HT1080 (cell line): ENCODE measurements at regions not wholly inside any gene's neighbourhood (a gene's known extent, or its start where the extent isn't known, plus 50 kb on each side); places are given as distances from the start of the nearest gene placed in this dataset.

Experiments
- DNase-seq: peaks from one replicate; pipeline ENCODE4 v3.0.0-alpha.2; 2015; ENCODE audit warnings: low read depth

DNA sequence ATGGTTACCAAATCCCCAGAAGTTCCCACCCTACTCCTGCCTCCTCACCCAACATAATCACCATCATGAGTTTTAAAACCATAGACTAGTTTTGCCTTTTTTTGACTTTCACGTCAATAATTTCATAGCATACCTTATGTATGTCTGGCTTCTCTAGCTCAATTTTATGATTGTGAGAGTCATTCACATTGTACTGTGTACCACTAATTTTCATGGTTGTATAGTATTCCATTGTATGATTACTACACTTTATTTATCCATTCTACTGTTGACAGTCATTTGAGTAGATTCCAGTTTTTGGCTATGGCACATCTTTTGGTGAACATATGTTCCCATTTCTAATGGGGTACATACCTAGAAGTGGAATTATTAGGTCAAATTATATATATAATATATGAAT, 195.3 kb upstream of the TCF21 start:
- no peak for DNase-seq

DNA sequence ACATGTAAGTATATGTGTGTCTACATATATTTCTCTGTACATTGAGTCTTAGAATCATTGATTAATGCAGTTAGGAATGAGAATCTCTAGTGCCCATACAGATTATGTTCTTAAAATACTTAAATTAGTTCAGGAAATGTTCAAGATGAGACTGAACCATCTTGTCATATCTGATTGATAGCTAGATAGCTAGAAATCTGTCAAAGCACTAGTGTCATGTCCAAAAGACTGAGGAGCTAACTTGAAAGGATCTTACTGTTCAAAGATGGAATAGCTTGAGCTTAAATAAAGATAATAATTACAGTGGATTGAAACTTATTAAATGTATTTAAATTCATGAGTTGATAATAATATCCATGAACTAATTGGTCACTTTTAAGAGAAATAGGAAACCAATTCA, 191.7 kb upstream of the TCF21 start:
- no peak for DNase-seq

DNA sequence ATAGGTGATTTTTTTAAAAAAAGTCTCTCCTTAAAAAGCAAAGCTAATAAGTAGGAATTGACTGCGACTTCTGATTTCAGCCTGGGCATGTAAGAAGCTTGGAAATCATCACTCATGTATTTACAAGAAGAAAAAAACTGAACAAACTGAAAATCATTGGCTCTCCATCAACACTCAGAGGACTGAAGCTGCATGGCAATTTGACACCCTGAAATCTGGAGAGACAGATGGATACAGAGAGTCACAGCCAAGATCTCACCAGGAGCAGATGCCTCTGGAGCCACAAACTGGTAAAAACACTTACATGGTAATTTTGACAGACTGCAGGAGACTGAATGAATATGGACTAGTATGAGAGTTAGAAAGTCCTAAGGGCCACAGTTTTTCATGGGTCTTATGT, 191.2 kb upstream of the TCF21 start:
- peak; percentile 20 for DNase-seq

DNA sequence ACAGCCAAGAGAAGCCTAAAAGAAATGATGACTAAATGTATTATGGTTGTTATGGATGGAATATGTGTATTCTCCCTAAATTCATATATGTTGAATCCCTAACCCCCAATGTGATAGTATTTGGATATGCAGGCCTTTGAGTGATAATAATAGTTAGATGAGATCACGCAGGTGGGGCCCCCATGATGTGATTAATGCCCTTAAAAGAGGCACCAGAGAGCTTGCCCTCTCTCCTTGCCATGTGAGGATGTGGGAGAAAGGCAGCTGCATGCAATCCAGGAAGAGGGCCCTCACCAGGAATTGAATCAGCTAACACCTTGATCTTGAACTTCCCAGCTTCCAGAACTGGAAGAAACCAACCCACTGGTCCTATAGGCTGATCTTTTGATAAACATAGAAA, 190.6 kb upstream of the TCF21 start:
- no peak for DNase-seq

DNA sequence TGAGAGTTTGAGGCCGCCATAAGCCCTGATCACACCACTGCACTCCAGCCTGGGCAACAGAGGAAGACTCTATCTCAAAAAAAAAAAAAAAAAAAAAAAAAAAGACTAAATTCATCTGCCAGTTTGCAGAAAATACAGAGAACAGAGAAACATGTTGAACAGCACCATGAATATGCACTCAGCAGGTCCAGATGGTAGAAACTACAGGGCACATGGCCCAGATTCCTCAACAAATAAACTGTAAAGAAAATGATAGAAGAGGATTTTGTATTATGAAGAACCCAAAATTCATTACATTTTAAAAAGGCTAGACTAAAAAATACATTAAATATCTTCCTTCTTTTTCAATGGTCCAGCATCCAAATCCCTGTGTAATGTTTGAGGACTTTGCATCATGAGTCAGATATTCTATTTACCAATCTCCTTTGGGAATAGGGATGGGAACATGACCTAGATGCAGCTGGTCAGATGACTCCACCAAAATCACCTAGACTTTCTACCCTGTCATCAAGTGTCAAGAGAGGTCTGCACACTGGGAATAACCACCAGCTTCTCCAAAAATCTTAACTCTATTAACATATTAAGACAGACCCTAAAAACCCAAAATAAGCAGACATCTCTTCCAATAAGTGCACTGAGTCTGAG, 189.1 kb upstream of the TCF21 start:
- no peak for DNase-seq

DNA sequence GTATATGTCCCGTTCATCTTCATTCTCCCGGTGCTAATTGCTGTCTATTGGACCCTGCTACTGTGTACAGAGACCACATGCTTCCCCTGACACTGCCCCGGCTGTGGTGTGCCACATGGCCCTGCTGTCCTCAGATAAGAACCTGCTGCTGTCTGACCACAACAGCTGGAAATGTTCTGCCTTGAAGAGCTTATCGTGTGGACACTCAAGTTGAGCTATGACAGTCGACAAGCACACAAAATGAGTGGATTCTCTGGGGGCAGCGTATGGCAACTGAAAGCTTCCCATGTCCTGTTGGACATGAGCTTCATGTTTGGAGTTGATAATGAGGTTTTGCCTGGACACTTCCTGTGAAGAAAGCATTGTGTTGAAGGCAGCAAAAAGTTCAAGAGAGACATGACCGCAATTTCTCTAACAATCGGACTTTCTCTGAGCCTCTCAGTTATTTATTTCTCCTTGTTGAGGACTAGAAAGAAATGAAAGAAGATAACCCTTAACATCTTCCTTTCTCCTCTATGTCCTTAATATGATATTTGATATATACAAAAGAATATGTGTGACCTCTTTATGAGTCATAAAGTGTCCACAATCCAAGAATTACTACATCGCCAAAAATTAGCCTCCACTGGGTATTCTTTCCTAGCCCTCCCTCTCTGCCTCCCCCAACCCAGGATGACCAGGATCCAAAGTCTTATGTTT, 187.1 kb upstream of the TCF21 start:
- DNase-seq, result peak; percentile 21

DNA sequence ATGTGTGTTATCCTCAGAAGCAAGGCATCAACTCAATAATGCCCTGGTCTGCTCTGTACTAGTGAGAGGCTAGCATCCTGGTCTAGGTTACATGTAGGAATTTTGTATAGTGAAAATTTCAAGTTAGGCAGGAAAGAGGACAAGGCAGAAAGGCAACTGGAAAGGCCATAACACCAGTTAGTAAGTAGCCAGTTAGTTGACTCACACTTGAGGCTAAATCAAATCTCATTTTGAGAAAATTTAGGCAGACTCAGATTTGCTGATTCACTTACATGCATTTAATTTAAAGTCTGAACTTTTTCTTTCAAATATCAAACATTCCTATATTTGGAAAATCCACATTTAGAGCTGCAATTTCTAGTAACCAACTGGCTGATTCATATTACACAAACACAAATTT, 184.5 kb upstream of the TCF21 start:
- DNase-seq, result no peak

DNA sequence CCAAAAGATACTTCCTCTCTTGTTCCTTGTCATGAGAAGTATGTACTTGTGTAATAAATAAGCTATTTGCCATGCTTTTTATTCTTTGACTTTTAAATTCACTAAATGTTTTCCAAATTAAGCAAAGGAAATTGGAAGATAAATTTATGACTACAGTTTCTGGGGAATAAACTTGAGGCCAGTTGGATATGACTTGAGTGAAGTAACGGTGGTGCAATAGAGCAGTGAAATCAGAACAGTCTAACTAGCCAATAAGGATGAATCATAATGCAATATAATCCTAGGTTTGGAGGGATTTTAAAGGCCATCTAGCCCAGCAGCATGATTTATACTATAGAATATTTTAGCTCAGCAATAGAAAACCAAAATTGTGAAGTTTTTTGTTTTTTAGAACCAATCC, 183.8 kb upstream of the TCF21 start:
- DNase-seq, result peak; percentile 18

DNA sequence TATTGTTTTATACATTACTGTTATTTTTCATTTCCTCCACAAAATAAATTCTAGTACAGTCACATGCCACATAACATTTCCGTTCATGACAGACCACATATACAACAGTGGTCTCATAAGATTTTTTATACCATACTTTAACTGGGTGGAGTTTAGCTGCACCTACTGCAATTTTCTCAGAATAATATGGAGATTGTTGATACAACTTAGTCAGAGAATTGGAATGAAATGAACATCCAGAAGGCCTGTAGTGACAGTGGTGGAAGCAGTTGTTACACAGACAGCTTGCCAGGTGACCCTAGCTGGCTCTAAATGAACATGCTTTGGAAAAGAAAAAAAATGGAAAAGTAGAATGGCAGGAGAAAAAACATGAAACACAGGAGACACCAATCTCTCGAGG, 183.2 kb upstream of the TCF21 start:
- peak; percentile 66 for DNase-seq

DNA sequence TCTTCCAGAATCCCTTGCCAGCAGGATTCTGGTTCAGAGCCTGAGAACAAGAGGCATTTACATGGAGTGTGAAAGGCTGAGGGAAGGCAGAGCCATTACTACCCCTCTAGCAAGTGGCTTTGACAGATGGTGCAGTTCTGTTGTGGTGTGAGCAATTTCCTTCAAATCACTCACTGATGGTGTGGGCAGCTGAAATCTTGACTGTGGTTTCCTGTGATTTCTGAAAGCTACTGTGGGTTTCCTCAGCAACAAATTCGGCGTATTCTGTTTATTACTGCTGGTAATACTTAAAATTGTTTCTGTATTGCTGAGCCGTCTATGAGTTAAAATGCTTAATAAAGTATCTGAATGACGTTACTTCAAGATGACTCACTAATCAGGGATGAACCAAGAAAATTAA, 181.5 kb upstream of the TCF21 start:
- DNase-seq, result peak; percentile 90

DNA sequence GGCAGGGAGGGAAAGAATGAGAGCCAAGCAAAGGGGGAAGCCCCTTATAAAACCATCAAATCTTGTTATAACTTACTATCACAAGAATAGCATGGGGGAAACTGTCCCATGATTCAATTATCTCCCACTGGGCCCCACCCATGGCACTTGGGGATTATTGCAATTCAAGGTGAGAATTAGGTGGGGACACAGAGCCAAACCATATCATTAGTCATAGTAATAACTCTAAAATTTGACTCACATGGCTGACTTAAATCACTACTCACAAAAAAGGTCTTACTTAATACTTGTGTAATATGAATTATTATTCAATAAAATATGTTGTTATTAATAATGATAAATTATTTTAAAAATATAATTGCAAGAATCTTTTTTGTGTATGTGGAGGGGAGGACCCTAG, 178.1 kb upstream of the TCF21 start:
- DNase-seq, result no peak

DNA sequence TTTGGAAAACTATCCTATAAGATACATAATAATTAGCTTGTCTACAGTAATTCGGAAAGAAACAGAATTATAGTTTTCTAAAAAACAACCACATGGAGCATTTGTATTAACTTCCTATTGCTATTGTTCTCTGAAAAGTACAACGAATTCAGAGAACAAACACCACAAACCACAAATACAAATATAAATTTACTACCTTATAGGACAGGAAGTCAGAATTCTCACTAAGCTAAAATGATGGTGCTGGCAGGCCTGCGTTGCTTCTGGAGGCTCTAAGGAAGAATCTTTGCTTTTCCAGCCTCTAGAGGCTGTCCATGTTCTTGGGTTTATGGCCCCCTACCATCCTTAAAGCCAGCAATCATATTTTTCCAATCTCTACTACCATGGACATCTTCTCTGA, 173.6 kb upstream of the TCF21 start:
- DNase-seq, result no peak

DNA sequence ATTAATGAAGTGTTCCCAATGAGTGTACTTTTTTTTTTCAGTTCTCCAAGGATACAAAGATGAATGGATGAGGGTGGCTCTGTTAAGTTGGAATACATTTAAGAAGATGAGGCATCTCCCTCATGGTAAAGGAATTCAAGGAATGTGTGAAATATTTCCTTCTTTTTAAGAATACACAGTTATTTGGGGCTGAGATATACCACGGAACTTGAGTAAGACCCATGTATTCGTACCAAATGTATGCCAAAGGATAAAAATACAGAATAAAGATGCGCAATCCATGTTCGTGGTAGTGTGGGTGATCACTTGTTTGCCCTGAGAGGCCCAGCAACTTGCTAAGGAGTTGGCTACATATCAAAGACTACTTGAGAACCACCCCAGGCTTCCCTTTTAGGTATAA, 164.2 kb upstream of the TCF21 start:
- DNase-seq, result peak; percentile 83

DNA sequence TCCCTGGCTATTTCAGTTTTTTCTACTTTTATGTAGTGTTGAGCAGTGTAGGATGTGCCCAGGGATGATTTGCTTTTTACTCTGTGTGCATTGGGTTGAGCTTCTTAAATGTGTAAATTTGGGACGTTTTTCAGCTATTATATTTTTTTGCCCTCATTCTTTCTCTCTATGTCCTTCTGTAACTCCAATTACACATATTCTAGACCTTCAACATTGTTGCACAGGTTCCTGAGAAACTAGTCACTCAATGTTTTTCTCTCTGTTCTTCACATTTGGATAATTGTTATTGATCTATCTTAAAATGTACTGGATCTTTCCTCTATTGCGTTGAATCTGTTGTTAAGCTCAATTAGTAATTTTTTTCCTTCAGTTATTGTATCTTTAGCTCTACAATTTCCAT, 162.7 kb upstream of the TCF21 start:
- no peak for DNase-seq

DNA sequence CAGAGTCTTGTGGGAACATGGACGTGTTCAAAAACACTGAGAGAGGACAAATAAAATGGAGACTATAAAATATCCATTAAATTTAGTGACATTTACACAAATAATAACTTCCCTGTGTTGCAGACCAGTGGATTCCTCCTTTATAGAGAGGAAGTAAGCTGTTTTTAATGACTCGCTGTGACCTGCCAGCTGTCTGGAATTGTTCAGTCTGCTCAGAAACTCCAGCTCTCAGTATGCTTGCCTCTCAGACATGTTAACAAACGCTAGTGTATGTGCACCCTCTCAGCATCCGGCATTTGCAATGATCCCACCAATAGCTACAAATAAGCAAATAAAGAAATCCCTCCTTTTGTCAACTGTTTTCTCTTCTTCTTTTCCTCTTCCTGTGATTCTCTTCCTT, 158.0 kb upstream of the TCF21 start:
- DNase-seq, result peak; percentile 49

DNA sequence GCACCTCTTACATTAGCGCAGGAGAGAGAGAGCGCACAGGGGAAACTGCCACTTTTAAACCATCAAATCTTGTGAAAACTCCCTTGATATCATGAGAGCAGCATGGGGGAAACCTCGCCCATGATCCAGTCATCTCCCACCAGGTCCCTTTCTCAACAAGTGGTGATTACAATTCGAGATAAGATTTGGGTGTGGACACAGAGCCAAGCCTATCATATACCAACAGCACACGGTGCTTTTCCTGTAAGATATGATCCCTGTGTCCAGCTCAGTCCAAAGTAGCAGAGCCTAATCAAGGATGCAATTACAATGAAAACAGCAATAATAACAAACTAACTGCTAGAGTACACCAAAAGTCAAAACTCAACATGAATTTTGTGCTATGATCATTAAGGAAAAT, 148.7 kb upstream of the TCF21 start:
- no peak for DNase-seq

DNA sequence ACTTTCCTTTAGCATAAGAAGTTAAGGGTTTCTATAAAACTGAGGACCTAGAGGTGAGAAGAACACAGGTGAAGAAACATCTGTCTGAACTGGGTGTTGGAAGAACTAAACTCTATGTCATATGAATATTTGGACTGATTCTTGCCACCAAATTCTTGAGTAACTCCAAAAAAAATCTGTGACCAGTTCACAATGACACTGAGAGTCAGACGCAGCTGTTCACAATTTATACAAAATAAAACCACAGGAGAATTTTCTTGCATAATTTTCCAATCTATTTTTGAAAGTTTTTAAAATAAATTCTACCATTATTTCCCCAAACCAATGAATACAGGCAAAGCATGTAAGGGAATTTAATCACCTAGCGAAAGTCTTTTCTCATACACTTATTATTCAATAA, 148.1 kb upstream of the TCF21 start:
- no peak for DNase-seq

DNA sequence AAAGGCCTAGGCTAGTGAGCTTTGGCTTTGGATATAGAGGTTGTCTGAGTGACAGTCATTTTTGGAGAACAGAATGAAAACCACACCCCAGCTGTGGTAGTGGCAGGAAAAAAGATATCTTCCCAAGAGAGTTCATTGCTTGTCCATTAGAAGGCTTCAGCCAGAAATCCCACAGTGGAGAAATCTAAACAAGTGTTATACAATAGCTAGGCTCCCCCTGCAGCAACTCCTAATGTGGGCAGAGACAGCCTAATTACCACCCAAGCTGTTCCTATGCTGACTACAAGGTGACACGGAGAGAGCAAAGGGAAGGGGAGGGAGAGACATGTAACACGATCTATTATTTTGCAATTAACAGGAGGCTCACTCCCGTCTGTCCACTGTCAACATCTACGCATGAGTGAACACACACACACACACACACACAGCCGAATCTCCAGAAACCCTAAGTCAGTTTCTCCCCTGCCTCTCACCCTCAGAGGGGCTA, 147.5 kb upstream of the TCF21 start:
- peak; percentile 7 for DNase-seq

DNA sequence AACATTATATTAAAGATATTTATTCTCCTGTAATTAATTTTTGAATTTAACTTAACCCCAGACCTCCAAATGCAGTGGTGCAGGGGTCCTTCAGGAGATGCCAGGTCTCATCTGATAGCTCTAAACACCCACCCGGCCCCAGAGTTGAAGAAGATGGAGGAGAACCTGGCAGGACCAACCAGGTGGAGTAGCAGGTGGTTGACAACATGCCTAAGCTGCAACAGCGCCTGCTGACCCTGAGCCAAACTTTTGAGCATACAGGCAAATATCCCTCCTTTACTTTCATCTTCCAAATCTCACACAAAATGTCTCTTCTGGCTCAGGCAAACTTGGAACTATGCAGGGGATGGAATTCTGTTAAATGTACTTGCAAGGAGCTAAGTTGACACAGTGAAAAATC, 145.3 kb upstream of the TCF21 start:
- DNase-seq, result no peak

DNA sequence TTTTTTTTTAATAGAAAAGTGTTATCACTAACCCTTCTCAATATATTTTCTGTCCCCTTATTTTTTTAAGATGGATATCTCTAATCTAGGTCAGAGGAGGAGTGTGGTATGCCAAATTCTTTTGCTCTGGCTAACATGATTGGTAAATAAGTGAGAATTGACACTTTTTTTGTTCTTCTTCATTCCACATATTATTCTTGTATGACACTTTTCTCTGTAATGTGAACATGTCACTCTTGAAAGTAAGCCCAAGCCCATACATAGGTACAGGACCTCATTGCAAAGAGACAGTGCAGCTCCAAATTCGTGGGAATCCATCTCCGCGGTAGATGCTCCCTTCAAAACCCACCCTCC, 142.5 kb upstream of the TCF21 start:
- no peak for DNase-seq

DNA sequence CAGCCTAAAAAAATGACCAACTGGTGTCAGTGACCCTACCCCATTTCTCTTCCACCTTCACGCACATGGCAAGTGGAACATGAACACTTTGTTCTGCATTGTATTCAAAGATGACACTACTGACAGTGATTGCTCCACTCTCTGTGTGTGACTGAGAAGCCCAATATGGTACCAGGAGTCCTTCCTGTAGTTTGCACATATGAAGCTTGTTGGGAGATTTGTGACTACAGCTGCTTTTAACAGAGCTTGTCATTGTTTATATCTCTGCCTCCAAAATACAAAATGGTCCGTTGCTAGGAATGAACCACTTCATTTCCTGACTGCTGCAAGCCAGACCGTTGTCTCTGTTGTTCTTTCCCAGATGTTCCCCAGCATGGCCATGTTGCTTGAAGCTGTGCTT, 140.3 kb upstream of the TCF21 start:
- DNase-seq, result peak; percentile 14

DNA sequence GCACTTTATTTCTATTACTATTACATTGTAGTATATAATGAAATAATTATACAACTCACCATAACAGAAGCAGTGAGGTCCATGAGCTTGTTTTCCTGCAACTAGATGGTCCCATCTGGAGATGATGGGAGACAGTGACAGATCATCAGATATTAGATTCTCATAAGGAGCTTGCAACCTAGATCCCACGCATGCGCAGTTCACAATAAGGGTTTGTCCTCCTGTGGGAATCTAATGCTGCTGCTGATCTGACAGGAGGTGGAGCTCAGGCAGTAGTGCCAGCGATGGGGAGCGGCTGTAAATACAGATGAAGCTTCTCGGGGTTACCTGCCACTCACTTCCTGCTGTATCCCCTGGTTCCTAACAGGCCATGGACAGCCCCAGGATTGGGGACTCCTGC, 139.5 kb upstream of the TCF21 start:
- no peak for DNase-seq

DNA sequence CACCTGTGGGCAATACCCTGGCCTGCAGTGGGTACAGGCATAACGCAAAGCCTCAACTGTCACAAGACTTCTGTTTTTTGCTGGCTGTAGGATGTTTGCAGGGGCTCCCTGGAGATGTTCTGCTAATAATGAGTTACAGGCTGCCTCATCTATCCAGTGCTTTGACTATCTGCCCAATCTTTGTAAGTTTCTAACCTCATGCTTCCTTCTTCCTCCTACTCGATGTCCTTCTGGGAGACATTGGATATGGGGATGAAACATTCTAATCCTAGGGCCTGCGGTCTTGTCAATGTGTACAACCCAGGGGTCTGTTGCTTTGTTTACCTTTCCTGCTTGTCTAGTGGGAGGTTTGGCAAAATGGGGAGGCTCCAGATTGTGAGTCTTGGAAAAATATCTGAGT, 136.8 kb upstream of the TCF21 start:
- DNase-seq, result no peak

DNA sequence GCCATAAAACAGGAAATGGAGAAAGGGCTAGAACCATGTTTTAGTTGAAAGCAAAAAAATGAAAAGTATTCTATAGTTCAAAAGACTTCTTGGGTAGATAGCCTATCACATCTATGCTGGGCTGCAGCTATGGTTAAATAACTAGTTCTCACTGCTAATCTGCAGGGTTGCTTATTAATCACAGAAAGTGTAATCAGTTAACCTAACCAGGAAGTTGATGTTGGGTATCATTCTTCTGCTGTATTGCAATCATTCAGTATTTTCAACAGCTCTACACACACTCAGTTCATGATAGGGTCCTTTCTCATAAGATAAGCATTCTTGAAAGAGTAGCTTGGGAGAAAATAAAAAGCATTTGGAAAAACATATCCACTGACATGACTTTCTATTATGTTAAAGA, 135.2 kb upstream of the TCF21 start:
- no peak for DNase-seq
